HepG2 (cell line): ENCODE measurements at regions not wholly inside any gene's neighbourhood (a gene's known extent, or its start where the extent isn't known, plus 50 kb on each side); places are given as distances from the start of the nearest gene placed in this dataset.

Source experiments
- ATAC-seq: fragments of 200-7000 bp; cut with Tn5 transposase; 3 replicates; pipeline ENCODE4 v1.9.1; 2020; ENCODE audit warnings: mild to moderate bottlenecking, moderate library complexity
- BruUV-seq: library from RNA; stranded (reverse); fragments of 400-500 nt; replicated peaks from 2 replicates; lab custom pipeline; 2021; lab: Mats Ljungman, UMichigan
- CTCF ChIA-PET: fragments of 300-600 bp; formaldehyde crosslinking; extraction: SDS; loops from one replicate; lab custom pipeline; 2021; ENCODE audit warnings: low total read pairs, inconsistent platforms, low intra/inter-chr PET ratio; lab: Yijun Ruan, JAX
- POLR2A ChIA-PET: fragments of 350-600 bp; sonication (Branson Sonifier 250); formaldehyde crosslinking; loops from one replicate; lab custom pipeline; 2020; ENCODE audit warnings: antibody characterized with exemption, inconsistent platforms; lab: Yijun Ruan, JAX
- DNase-seq: peaks from one replicate; pipeline ENCODE4 v3.0.0-alpha.2; 2015; ENCODE audit warnings: low spot score
- FAIRE-seq: peaks from 3 replicates; lab custom pipeline; 2011; peaks lifted over from hg19 to GRCh38; lab: Jason Lieb, UNC
- H2AFZ ChIP-seq: one replicate; pipeline ENCODE4 v1.6.1; 2011; ENCODE audit warnings: low read length, inconsistent platforms
- H3K27ac ChIP-seq: fragments of 300-600 bp; 3 replicates; pipeline ENCODE4 v1.8.0; 2011; ENCODE audit warnings: mixed run types, mild to moderate bottlenecking, mixed read lengths, low read length, inconsistent platforms; ENCODE audit not compliant: insufficient read depth; ENCODE audit errors: extremely low read length
- H3K27me3 ChIP-seq, 2 experiments: fragments of 200-600 bp in 1 of 2; 2 replicates in 1 of 2; 3 replicates in 1 of 2; pipeline versions ENCODE4 v1.6.0 to v1.8.0; 2011; ENCODE audit warnings: low read length in 2 of 2, mild to moderate bottlenecking in 2 of 2, moderate library complexity in 2 of 2, inconsistent platforms in 1 of 2; ENCODE audit not compliant: insufficient read depth in 2 of 2, control insufficient read depth in 1 of 2
- H3K36me3 ChIP-seq, 2 experiments: fragments of 200-600 bp in 1 of 2; replicated peaks in 1 of 2; 2 replicates in 1 of 2; 3 replicates in 1 of 2; pipeline versions ENCODE4 v1.5.1 to v1.8.0; 2011; ENCODE audit warnings: low read length in 2 of 2, inconsistent platforms in 1 of 2; ENCODE audit not compliant: insufficient read depth in 2 of 2, control insufficient read depth in 1 of 2
- H3K4me1 ChIP-seq: 2 replicates; pipeline ENCODE4 v1.5.1; 2012; ENCODE audit warnings: low read length, inconsistent platforms; ENCODE audit not compliant: insufficient read depth
- H3K4me2 ChIP-seq: 2 replicates; pipeline ENCODE4 v1.6.0; 2011; ENCODE audit warnings: low read depth, low read length, inconsistent platforms
- H3K4me3 ChIP-seq, 3 experiments: fragments of 200-600 bp in 1 of 3; sonication (generic), shearing (Covaris generic) in 1 of 3; replicated peaks in 1 of 3; 2 replicates each; pipeline ENCODE4 v1.5.1; 2011 to 2016; ENCODE audit warnings: low read length in 3 of 3, inconsistent platforms in 2 of 3, low read depth in 2 of 3, mild to moderate bottlenecking in 2 of 3, control low read depth in 1 of 3, mixed read lengths in 1 of 3; ENCODE audit not compliant: insufficient read depth in 1 of 3
- H3K79me2 ChIP-seq: one replicate; pipeline ENCODE4 v1.6.1; 2011; ENCODE audit warnings: low read length, inconsistent platforms; ENCODE audit not compliant: insufficient read depth
- H3K9ac ChIP-seq: 2 replicates; pipeline ENCODE4 v1.6.0; 2011; ENCODE audit warnings: mild to moderate bottlenecking, low read depth, low read length, inconsistent platforms; ENCODE audit not compliant: insufficient read depth
- H3K9me3 ChIP-seq: 2 replicates; pipeline ENCODE4 v1.5.1; 2012; ENCODE audit warnings: mild to moderate bottlenecking, low read length
- H4K20me1 ChIP-seq: 2 replicates; pipeline ENCODE4 v1.6.0; 2011; ENCODE audit warnings: inconsistent platforms, mild to moderate bottlenecking, low read length, moderate library complexity; ENCODE audit not compliant: insufficient read depth
- E2F1 ChIP-seq: sonication (generic); formaldehyde crosslinking; IDR thresholded peaks from 2 replicates; pipeline ENCODE4 v1.5.0; 2020; ENCODE audit warnings: missing genetic modification reagents
- HNF1B ChIP-seq: sonication (generic); formaldehyde crosslinking; IDR thresholded peaks from 2 replicates; pipeline ENCODE4 v1.5.1; 2020; ENCODE audit warnings: mild to moderate bottlenecking, moderate library complexity, missing genetic modification reagents
- PHF21A ChIP-seq: sonication (generic); formaldehyde crosslinking; IDR thresholded peaks from 2 replicates; pipeline ENCODE4 v1.5.0; 2020; ENCODE audit warnings: mild to moderate bottlenecking, missing genetic modification reagents
- TOPORS ChIP-seq: sonication (generic); formaldehyde crosslinking; IDR thresholded peaks from 2 replicates; pipeline ENCODE4 v1.8.0; 2023; ENCODE audit warnings: mild to moderate bottlenecking, missing genetic modification reagents
- ZC3H13 ChIP-seq: sonication (generic); formaldehyde crosslinking; IDR thresholded peaks from 2 replicates; pipeline ENCODE4 v1.8.1; 2023; ENCODE audit warnings: mild to moderate bottlenecking, missing genetic modification reagents, moderate library complexity
- ZNF160 ChIP-seq: sonication (generic); formaldehyde crosslinking; IDR thresholded peaks from 2 replicates; pipeline ENCODE4 v1.8.0; 2022; ENCODE audit warnings: mild to moderate bottlenecking, inconsistent platforms, missing genetic modification reagents
- ZNF24 ChIP-seq: fragments of 450-650 bp; IDR thresholded peaks from 2 replicates; pipeline ENCODE4 v1.6.1; 2017; ENCODE audit warnings: antibody characterized with exemption, mild to moderate bottlenecking
- ZNF292 ChIP-seq: sonication (generic); formaldehyde crosslinking; IDR thresholded peaks from 2 replicates; pipeline ENCODE4 v1.8.1; 2022; ENCODE audit warnings: mild to moderate bottlenecking, low read depth, missing genetic modification reagents, borderline replicate concordance
- WGBS: methylation state at CpG from one replicate; pipeline ENCODE4 v1.1.6; 2017; ENCODE audit warnings: low lambda C conversion rate; 5-methylcytosine and 5-hydroxymethylcytosine counted together
- in situ Hi-C: cut with HindIII; loops from 2 replicates; pipeline ENCODE4 v1.10.0; 2017; ENCODE audit warnings: low pct_unique_long_range_greater_than_20kb; ENCODE audit not compliant: extremely low pct_ligation_motif_present
- intact Hi-C: fragments of 100-400 bp; cut with micrococcal nuclease; formaldehyde crosslinking; loops from one replicate; pipeline ENCODE4 v1.10.0; 2022; ENCODE audit not compliant: unreplicated experiment

GRCh38 chr5:67992923-67993322 lies 222.6 kb upstream of the PIK3R1 start:
- no TSS peak for BruUV-seq
- TF ChIP-seq ZNF24 (no peak), ZC3H13 (CRISPR knock-in tag) (no peak), HNF1B (no peak), ZNF160 (CRISPR knock-in tag) (no peak), ZNF292 (CRISPR knock-in tag) (no peak), E2F1 (CRISPR knock-in tag) (no peak), TOPORS (CRISPR knock-in tag) (no peak), PHF21A (CRISPR knock-in tag) (no peak)
- Histone ChIP-seq H3K4me1 (no peaks in the 10 kb centered on the region), H3K4me2 (no peak overlapping the region), H3K79me2 (no peaks in the 10 kb centered on the region), H3K9me3 (no peaks in the 10 kb centered on the region), H3K27ac (no peak overlapping the region), H3K9ac (no peak overlapping the region), H2AFZ (no peak overlapping the region), H3K36me3 (no peaks in the 10 kb centered on the region), H3K27me3 (no peaks in the 10 kb centered on the region), H3K4me3 (no peak overlapping the region), H4K20me1 (no peaks in the 10 kb centered on the region)
- CTCF ChIA-PET: no interaction called here
- POLR2A ChIA-PET: no interaction called here
- in situ Hi-C loops: no loop called here
- intact Hi-C loops: no loop called here
- DNase-seq: no peak
- 0% methylated on average over 3 of the region's 3 CpGs for WGBS
- ATAC-seq: no peak
- no peak for FAIRE-seq
